Heart right ventricle (tissue), 16 donors: ENCODE measurements at regions not wholly inside any gene's neighbourhood (a gene's known extent, or its start where the extent isn't known, plus 50 kb on each side); places are given as distances from the start of the nearest gene placed in this dataset.

Experiments
- ATAC-seq, 8 donors: fragments of 200-7000 bp; cut with Tn5 transposase; one replicate each; pipeline ENCODE4 v1.9.1; 2020; ENCODE audit warnings: mild to moderate bottlenecking in 8 of 8, moderate library complexity in 8 of 8, moderate number of reproducible peaks in 1 of 8
- DNase-seq, 2 donors: peaks; one replicate each; pipeline ENCODE4 v3.0.0-alpha.2; 2020
- H3K27ac ChIP-seq, 10 donors: fragments of 200-600 bp; sonication (generic) in 2 of 10; one replicate each; pipeline versions ENCODE4 v1.5.0 to v1.8.0; 2020 to 2022; ENCODE audit warnings: mild to moderate bottlenecking in 3 of 10
- H3K27me3 ChIP-seq, 7 donors: fragments of 200-600 bp; one replicate each; pipeline ENCODE4 v1.8.0; 2021 to 2022; ENCODE audit warnings: mild to moderate bottlenecking in 2 of 7
- H3K36me3 ChIP-seq, 9 donors: fragments of 200-600 bp; sonication (generic) in 1 of 9; one replicate each; pipeline versions ENCODE4 v1.5.0 to v1.8.0; 2020 to 2022; ENCODE audit warnings: mild to moderate bottlenecking in 2 of 9
- H3K4me1 ChIP-seq, 9 donors: fragments of 200-600 bp; sonication (generic) in 1 of 9; one replicate each; pipeline versions ENCODE4 v1.5.0 to v1.8.0; 2020 to 2022; ENCODE audit warnings: mild to moderate bottlenecking in 4 of 9
- H3K4me3 ChIP-seq, 10 donors: fragments of 200-600 bp; sonication (generic) in 2 of 10; one replicate each; pipeline versions ENCODE4 v1.5.0 to v1.8.0; 2020 to 2022; ENCODE audit warnings: mild to moderate bottlenecking in 7 of 10, moderate library complexity in 2 of 10
- H3K9me3 ChIP-seq, 11 donors: fragments of 200-600 bp in 10 of 11; sonication (generic) in 2 of 11; one replicate each; pipeline versions ENCODE4 v1.5.0 to v1.8.0; 2013 to 2022; ENCODE audit warnings: mild to moderate bottlenecking in 2 of 11, control low read depth in 1 of 11, moderate library complexity in 1 of 11
- WGBS, 2 donors: extraction: QIAGEN DNeasy Blood & Tissue Kit; methylation state at CpG; one replicate each; pipeline ENCODE4 v1.1.7; 2013; ENCODE audit warnings: inconsistent platforms in 1 of 2; 5-methylcytosine and 5-hydroxymethylcytosine counted together
- intact Hi-C, 10 donors: fragments of 100-400 bp; cut with DNase I; formaldehyde crosslinking; loops; one replicate each; pipeline versions ENCODE4 v1.11.1 to v1.14.2; 2022
- TF ChIP-seq, protein P1 (sequence below), 9 donors: fragments of 200-600 bp; sonication (generic) in 2 of 9; IDR thresholded peaks; one replicate each; pipeline versions ENCODE4 v1.5.0 to v1.8.0; 2021 to 2022; ENCODE audit warnings: antibody characterized with exemption in 9 of 9, mild to moderate bottlenecking in 5 of 9, moderate library complexity in 1 of 9
- donor health status: Arrhythmogenic right ventricular cardiomyopathy.
- donor health status: ischemic (EF 13 %, LVEDD 7.1; RV severe dilation, severe dysfunction).
- donor health status: healthy with polysubstance abuse.
- donor health status: DM: no; HTN: yes; CAD: no.
- donor health status: DM: no; HTN: no; CAD: no.
- donor health status: ischemic (EF 25% LVEDD 6.9; RV normal size, moderate dysfunction).
- donor health status: ischemic (EF 25% LVEDD 5.7; RV mildly dilated, moderate dysfunction).
- donor health status: healthy.
- donor health status: DM: yes; HTN: yes; CAD: no.
- donor health status: Ischemic cardiomyopathy.
- donor health status: ischemic (EF 35%, LVEDD 5.7; RV mildly dilated, moderate dysfunction).
- donor health status: nonischemic (EF 11% LVEDD 7.7; RV severe dilation, severe dysfunction).
- donor health status: DM: yes; HTN: yes; CAD: no.
- donor health status: PGD.
- donor health status: ischemic (EF 29% LVEDD 5.4; RV normal size, mild dysfunction).
- donor health status: nonischemic (EF 23%, LVEDD 6.1; RV moderate dilation, normal function).

DNA sequence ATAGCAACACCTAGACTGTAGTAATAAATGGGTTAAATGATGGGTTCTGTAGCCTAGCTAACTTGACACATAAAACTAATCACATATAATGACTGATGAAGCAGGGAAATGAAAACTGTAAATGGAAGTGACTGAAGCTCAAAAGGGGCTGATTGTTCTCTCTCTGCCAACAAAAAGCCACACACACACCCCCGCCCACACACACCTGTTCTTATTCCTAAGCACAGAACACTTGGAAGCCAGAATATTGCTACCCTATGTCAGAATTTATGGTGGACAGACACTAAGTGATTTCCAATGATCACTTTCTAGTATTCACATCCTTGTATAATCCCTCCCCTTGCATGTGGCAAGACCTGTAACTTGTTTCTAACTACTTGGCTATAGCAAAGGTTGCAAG lies 603.5 kb downstream of the UTRN start:
- Histone ChIP-seq H3K27ac (no peak overlapping the region), H3K4me1 (no peaks in the 10 kb centered on the region), H3K36me3 (no peaks in the 10 kb centered on the region), H3K27me3 (no peaks in the 10 kb centered on the region), H3K9me3 (no peaks in the 10 kb centered on the region), H3K4me3 (no peak overlapping the region)
- intact Hi-C loops, result no loop called here
- DNase-seq (no peak), ATAC-seq (no peak)
- 62 to 100% methylated on average over 1 of the region's 1 CpG for WGBS, 2 donors
- TF ChIP-seq, protein P1, sequence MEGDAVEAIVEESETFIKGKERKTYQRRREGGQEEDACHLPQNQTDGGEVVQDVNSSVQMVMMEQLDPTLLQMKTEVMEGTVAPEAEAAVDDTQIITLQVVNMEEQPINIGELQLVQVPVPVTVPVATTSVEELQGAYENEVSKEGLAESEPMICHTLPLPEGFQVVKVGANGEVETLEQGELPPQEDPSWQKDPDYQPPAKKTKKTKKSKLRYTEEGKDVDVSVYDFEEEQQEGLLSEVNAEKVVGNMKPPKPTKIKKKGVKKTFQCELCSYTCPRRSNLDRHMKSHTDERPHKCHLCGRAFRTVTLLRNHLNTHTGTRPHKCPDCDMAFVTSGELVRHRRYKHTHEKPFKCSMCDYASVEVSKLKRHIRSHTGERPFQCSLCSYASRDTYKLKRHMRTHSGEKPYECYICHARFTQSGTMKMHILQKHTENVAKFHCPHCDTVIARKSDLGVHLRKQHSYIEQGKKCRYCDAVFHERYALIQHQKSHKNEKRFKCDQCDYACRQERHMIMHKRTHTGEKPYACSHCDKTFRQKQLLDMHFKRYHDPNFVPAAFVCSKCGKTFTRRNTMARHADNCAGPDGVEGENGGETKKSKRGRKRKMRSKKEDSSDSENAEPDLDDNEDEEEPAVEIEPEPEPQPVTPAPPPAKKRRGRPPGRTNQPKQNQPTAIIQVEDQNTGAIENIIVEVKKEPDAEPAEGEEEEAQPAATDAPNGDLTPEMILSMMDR (IDR thresholded peaks at IDR 0.05), result no peak

GRCh38 chr6:144893680-144894151 lies 608.6 kb downstream of the UTRN start:
- no peak for DNase-seq
- 49 to 51% methylated on average over 2 of the region's 2 CpGs for WGBS, 2 donors

DNA sequence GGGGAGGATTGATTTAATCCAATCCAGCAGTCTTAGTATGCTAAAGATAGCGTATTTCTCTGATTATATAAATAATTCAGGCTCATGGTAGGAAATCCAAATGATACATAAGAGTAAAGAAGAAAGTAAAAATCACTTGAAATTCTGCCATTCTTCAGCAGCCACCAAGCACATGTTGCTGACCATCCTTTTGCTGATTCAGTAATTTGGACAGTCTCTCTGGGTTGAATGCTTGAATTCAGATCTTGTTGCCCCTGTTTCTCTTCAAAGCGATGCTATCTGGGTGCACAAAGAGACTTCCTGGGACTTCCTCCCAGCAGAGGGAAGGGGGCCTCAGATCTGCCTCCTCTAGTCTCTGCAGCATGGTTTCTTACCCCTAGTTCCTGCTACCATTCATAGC lies 609.1 kb downstream of the UTRN start:
- no peaks in the 10 kb centered on the region for H3K27me3 ChIP-seq
- no peak for ATAC-seq
- H3K4me1 ChIP-seq, result no peaks in the 10 kb centered on the region
- DNase-seq, result no peak
- H3K4me3 ChIP-seq, result no peak overlapping the region
- no peaks in the 10 kb centered on the region for H3K36me3 ChIP-seq
- TF ChIP-seq, protein P1 (IDR thresholded peaks at IDR 0.05), result no peak
- H3K27ac ChIP-seq, result no peak overlapping the region
- intact Hi-C loops, result no loop called here
- H3K9me3 ChIP-seq, result no peaks in the 10 kb centered on the region
- 88 to 93% methylated on average over 2 of the region's 2 CpGs for WGBS, 2 donors

More at GRCh38 chr6:144893680-144894151, 608.6 kb downstream of the UTRN start:
- Histone ChIP-seq H3K4me1 (no peaks in the 10 kb centered on the region), H3K4me3 (no peak overlapping the region), H3K27ac (no peak overlapping the region), H3K36me3 (no peaks in the 10 kb centered on the region), H3K9me3 (no peaks in the 10 kb centered on the region), H3K27me3 (no peaks in the 10 kb centered on the region)
- ATAC-seq, result no peak
- intact Hi-C loops, result no loop called here
- TF ChIP-seq, protein P1 (IDR thresholded peaks at IDR 0.05), result no peak

DNA sequence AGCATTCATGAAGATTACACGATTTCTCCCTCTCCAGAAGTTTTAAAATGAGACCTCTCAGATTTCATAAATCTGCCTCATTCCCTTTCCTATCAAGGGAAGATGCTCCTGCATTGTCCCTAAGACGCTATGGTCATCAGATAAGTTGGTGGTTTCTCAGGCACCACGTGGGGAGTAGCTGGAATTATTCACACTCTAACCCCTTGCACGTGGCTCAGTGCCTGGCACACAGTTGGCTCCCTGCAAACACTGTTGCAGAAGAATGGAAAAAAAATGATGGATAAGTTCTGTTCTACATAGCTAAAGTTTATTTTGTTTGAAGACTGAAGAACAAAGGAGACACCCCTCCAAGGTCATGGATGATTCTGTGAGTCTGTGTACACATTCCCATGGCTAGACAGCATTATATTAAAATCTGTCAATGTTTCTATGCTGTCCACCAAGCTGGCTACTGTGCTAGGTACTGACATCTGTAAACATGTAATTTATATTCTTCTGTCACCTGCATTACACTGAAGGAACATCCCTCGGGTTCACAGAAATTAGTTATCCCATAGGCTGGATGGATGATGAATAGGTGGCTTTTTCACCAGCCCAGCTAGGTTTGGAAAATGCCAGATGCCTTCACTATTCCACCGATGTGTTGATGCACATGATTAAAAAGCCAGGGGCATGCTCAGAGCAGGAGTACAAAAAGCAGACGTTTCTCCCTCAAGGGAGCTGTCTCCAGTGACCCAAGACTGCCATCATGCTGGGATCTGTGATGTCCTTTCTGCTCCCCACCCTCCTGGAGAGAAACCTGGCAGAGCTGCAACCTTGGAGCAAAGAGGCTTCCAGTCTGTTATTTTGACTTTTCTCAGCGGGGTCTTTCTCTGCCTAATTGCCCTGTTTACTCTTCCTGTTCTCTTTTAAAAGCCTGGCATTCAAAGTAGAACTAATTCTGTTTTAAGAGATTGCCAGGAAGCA lies 610.5 kb downstream of the UTRN start:
- H3K27me3 ChIP-seq, result no peaks in the 10 kb centered on the region
- 62 to 65% methylated on average over 8 of the region's 8 CpGs for WGBS, 2 donors
- DNase-seq (no peak), ATAC-seq (no peak)
- intact Hi-C loops, result no loop called here
- no peaks in the 10 kb centered on the region for H3K36me3 ChIP-seq
- H3K9me3 ChIP-seq, result no peaks in the 10 kb centered on the region
- H3K27ac ChIP-seq, result no peak overlapping the region
- TF ChIP-seq, protein P1 (IDR thresholded peaks at IDR 0.05), result no peak
- H3K4me1 ChIP-seq, result no peaks in the 10 kb centered on the region
- no peak overlapping the region for H3K4me3 ChIP-seq
